ENCODE measurements at regions not wholly inside any gene's neighbourhood (a gene's known extent, or its start where the extent isn't known, plus 50 kb on each side); places are given as distances from the start of the nearest gene placed in this dataset.

- TF ChIP-seq POLR2A (IDR thresholded peaks at IDR 0.05; ENCODE audit: low read depth, low read length): no peak
- no peak for TF ChIP-seq POLR2AphosphoS5 (IDR thresholded peaks at IDR 0.05; ENCODE audit: low read depth, low read length)
- no peak for TF ChIP-seq TAF1 (IDR thresholded peaks at IDR 0.05; ENCODE audit: borderline replicate concordance, low read depth, low read length)
These were observed 151.2 kb upstream of the TMCO5A start for GRCh38 chr15:37783290-37783689.
